Nephron progenitor cell (in vitro differentiated cells): ENCODE measurements at regions not wholly inside any gene's neighbourhood (a gene's known extent, or its start where the extent isn't known, plus 50 kb on each side); places are given as distances from the start of the nearest gene placed in this dataset.
A peak's percentile ranks its signal among the peaks of the same experiment; 100 is the strongest.

Source experiments
- DNase-seq: peaks from one replicate; pipeline ENCODE4 v3.0.0; 2021
- H3K27ac Mint-ChIP-seq: 2 replicates; pipeline ENCODE4 v1.8.0; 2021; ENCODE audit warnings: mild to moderate bottlenecking, moderate library complexity, mixed read lengths
- H3K27me3 Mint-ChIP-seq: 2 replicates; pipeline ENCODE4 v1.8.0; 2021; ENCODE audit warnings: mild to moderate bottlenecking, low read depth, mixed read lengths; ENCODE audit not compliant: poor library complexity
- H3K36me3 Mint-ChIP-seq: 2 replicates; pipeline ENCODE4 v1.8.0; 2021; ENCODE audit warnings: low read depth, mixed read lengths
- H3K4me1 Mint-ChIP-seq: 2 replicates; pipeline ENCODE4 v1.8.0; 2021; ENCODE audit warnings: mixed read lengths
- H3K4me3 Mint-ChIP-seq: 2 replicates; pipeline ENCODE4 v1.8.0; 2021; ENCODE audit warnings: mild to moderate bottlenecking, moderate library complexity, mixed read lengths
- H3K9me3 Mint-ChIP-seq: 2 replicates; pipeline ENCODE4 v1.8.0; 2021; ENCODE audit warnings: mild to moderate bottlenecking, moderate library complexity, mixed read lengths
- CTCF ChIP-seq: fragments of 200-600 bp; sonication (generic); IDR thresholded peaks from 2 replicates; pipeline ENCODE4 v1.5.0; 2021; ENCODE audit warnings: antibody characterized with exemption

DNA sequence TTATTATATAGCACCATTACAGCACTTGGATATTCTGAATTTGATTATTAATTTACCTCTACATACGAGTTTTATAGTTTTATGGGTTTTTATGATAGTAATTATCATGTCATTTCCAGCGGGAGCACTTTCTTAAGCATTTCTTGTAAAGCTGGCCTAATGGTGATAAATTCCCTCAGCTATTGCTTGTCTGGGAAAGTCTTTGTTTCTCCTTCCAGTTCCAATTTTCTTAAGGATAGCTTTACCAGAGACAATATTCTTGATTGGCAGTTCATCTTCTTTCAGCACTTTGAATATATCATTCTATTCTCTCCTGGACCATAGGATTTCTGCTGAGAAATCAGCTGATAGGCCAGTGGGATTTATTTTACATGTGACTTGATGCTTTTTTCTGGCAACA is 505.4 kb downstream of the TMEM232 start:
- Mint-ChIP-seq H3K4me3 (no peak overlapping the region), H3K27ac (no peak overlapping the region), H3K36me3 (peaks cover 16% of the 10 kb centered on the region), H3K27me3 (no peaks in the 10 kb centered on the region), H3K4me1 (no peaks in the 10 kb centered on the region), H3K9me3 (peaks cover 71% of the 10 kb centered on the region)
- TF ChIP-seq CTCF, result no peak
- DNase-seq, result no peak

GRCh38 chr5:110224050-110224449 is 502.4 kb downstream of the TMEM232 start:
- H3K4me3 Mint-ChIP-seq, result no peak overlapping the region
- H3K9me3 Mint-ChIP-seq, result peaks cover 54% of the 10 kb centered on the region
- H3K27ac Mint-ChIP-seq, result no peak overlapping the region
- H3K27me3 Mint-ChIP-seq, result no peaks in the 10 kb centered on the region
- DNase-seq, result no peak
- no peak for TF ChIP-seq CTCF
- H3K36me3 Mint-ChIP-seq, result peaks cover 6% of the 10 kb centered on the region
- no peaks in the 10 kb centered on the region for H3K4me1 Mint-ChIP-seq

DNA sequence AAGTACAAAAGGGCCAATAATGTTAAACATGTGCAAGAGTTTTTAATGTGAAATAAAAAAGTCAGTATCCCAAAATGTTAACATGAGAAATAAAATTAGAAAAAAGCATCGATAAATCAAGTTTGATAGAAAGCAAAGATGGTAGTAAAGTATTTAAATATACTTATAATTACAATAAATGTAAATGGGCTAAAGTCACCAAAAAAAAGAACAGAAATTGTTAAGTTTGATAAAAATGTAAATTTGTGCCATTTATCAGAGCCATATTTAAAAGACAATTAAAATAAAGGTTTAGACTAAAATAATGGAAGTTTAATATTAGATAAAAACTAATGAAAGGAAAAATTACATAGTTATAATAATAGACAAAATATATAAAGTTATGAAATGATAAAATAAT is 500.5 kb downstream of the TMEM232 start:
- Mint-ChIP-seq H3K4me3 (no peak overlapping the region), H3K27ac (no peak overlapping the region), H3K4me1 (no peaks in the 10 kb centered on the region), H3K27me3 (no peaks in the 10 kb centered on the region), H3K9me3 (peaks cover 52% of the 10 kb centered on the region), H3K36me3 (peaks cover 5% of the 10 kb centered on the region)
- no peak for DNase-seq
- TF ChIP-seq CTCF, result no peak

DNA sequence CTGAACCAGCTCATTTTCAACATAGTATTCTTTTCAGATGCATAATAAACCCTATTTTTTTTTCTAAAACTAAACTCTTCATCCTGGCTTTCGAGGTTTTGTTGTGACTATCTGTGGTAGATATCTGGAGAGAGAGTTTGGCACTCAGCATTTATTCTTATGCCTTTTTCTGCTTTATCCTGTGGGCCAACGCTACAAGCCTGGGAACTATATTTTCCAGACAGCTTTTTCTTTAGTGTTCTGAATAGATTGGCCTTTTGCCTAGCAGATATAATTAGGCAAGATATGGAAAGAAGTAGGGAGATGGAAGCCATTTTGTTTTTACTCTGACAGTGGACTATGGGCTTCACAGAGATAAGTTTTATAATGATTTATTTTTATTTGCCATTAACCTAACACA is 486.7 kb downstream of the TMEM232 start:
- H3K9me3 Mint-ChIP-seq, result peaks cover 14% of the 10 kb centered on the region
- no peak overlapping the region for H3K4me3 Mint-ChIP-seq
- peaks cover 12% of the 10 kb centered on the region for H3K4me1 Mint-ChIP-seq
- H3K27ac Mint-ChIP-seq, result peak overlapping the region; percentile 88
- no peak for TF ChIP-seq CTCF
- DNase-seq, result no peak
- H3K27me3 Mint-ChIP-seq, result no peaks in the 10 kb centered on the region
- H3K36me3 Mint-ChIP-seq, result no peaks in the 10 kb centered on the region

GRCh38 chr5:110242950-110243349 is 483.5 kb downstream of the TMEM232 start:
- Mint-ChIP-seq H3K36me3 (no peaks in the 10 kb centered on the region), H3K9me3 (peaks cover 8% of the 10 kb centered on the region), H3K4me1 (peaks cover 12% of the 10 kb centered on the region), H3K27ac (no peak overlapping the region), H3K27me3 (peaks cover 3% of the 10 kb centered on the region), H3K4me3 (no peak overlapping the region)
- no peak for DNase-seq
- no peak for TF ChIP-seq CTCF

GRCh38 chr5:110248921-110249320 is 477.6 kb downstream of the TMEM232 start:
- TF ChIP-seq CTCF, result no peak
- H3K4me1 Mint-ChIP-seq, result peaks cover 6% of the 10 kb centered on the region
- no peaks in the 10 kb centered on the region for H3K36me3 Mint-ChIP-seq
- no peaks in the 10 kb centered on the region for H3K9me3 Mint-ChIP-seq
- H3K27me3 Mint-ChIP-seq, result peaks cover 3% of the 10 kb centered on the region
- no peak overlapping the region for H3K4me3 Mint-ChIP-seq
- no peak for DNase-seq
- H3K27ac Mint-ChIP-seq, result no peak overlapping the region
